Keratinocyte (primary cell): ENCODE measurements at regions not wholly inside any gene's neighbourhood (a gene's known extent, or its start where the extent isn't known, plus 50 kb on each side); places are given as distances from the start of the nearest gene placed in this dataset.

Experiments
- CTCF ChIP-seq, 3 experiments: IDR thresholded peaks in 1 of 3; conservative IDR thresholded peaks in 1 of 3; optimal IDR thresholded peaks in 1 of 3; 2 replicates in 2 of 3; 3 replicates in 1 of 3; pipeline versions ENCODE3 to v1.5.1; 2011; ENCODE audit warnings: low read length in 3 of 3, mild to moderate bottlenecking in 3 of 3, moderate library complexity in 2 of 3, control low read depth in 1 of 3, inconsistent platforms in 1 of 3; ENCODE audit not compliant: insufficient read depth in 2 of 3; ENCODE audit errors: extremely low read depth in 1 of 3
- EZH2 ChIP-seq: IDR thresholded peaks from one replicate; pipeline ENCODE4 v1.6.1; 2012; ENCODE audit warnings: inconsistent platforms, mild to moderate bottlenecking, low read length, moderate library complexity

- TF ChIP-seq CTCF (optimal IDR thresholded peaks at IDR 0.05 in 1 of 3, IDR thresholded peaks at IDR 0.05 in 1 of 3, conservative IDR thresholded peaks at IDR 0.05 in 1 of 3; ENCODE audit: extremely low read depth in 1 of 3, insufficient read depth in 2 of 3, low read length in 3 of 3), result no peak
- TF ChIP-seq EZH2, result no peak
Measured at GRCh38 chr19:27672309-27673047, 1540.5 kb downstream of the UQCRFS1 start.
